ENCODE measurements at regions not wholly inside any gene's neighbourhood (a gene's known extent, or its start where the extent isn't known, plus 50 kb on each side); places are given as distances from the start of the nearest gene placed in this dataset.

GRCh38 chr6:25177500-25178028 is 101.6 kb upstream of the CARMIL1 start:
- no peak overlapping the region for H3K27ac ChIP-seq (ENCODE audit: low read depth in 1 of 2, low read length in 2 of 2)

More at GRCh38 chr6:25177500-25178028, 101.6 kb upstream of the CARMIL1 start:
- no peak for DNase-seq (ENCODE audit: low spot score)
- H3K4me1 ChIP-seq (ENCODE audit: control insufficient read depth in 4 of 4, insufficient read depth in 4 of 4, low read length in 3 of 4), result no peaks in the 10 kb centered on the region
- TF ChIP-seq ATF3 (IDR thresholded peaks at IDR 0.05) (no peak), CTCF (IDR thresholded peaks at IDR 0.05; ENCODE audit: low read depth, low read length, missing input control) (no peak), NR2F2 (IDR thresholded peaks at IDR 0.05) (no peak), HNF4A (conservative IDR thresholded peaks at IDR 0.05) (no peak), RXRA (IDR thresholded peaks at IDR 0.05) (no peak), GABPA (IDR thresholded peaks at IDR 0.05 in 1 of 2, conservative IDR thresholded peaks at IDR 0.05 in 1 of 2) (no peak), MAX (IDR thresholded peaks at IDR 0.05) (no peak), SP1 (IDR thresholded peaks at IDR 0.05) (no peak), EGR1 (IDR thresholded peaks at IDR 0.05; ENCODE audit: low read depth in 2 of 2) (no peak), TAF1 (conservative IDR thresholded peaks at IDR 0.05) (no peak), ZBTB33 (IDR thresholded peaks at IDR 0.05) (no peak), FOXA2 (IDR thresholded peaks at IDR 0.05) (no peak), RAD21 (IDR thresholded peaks at IDR 0.05) (no peak), REST (IDR thresholded peaks at IDR 0.05) (no peak), HNF4G (IDR thresholded peaks at IDR 0.05) (no peak), YY1 (IDR thresholded peaks at IDR 0.05) (no peak), FOXA1 (IDR thresholded peaks at IDR 0.05) (no peak), JUND (IDR thresholded peaks at IDR 0.05) (no peak)
- H3K36me3 ChIP-seq (ENCODE audit: control insufficient read depth in 4 of 4, insufficient read depth in 3 of 4, low read depth in 1 of 4, low read length in 3 of 4), result no peaks in the 10 kb centered on the region
- 93% methylated on average over 1 of the region's 1 CpG for WGBS
- H3K9ac ChIP-seq (ENCODE audit: low read depth in 1 of 2, low read length in 2 of 2), result no peak overlapping the region
- no peak overlapping the region for H3K4me3 ChIP-seq (ENCODE audit: low read depth in 1 of 3, low read length in 3 of 3)
- H3K9me3 ChIP-seq (ENCODE audit: control insufficient read depth in 4 of 4, low read length in 3 of 4), result no peaks in the 10 kb centered on the region
- H3K27me3 ChIP-seq (ENCODE audit: control insufficient read depth in 4 of 4, insufficient read depth in 4 of 4, low read length in 3 of 4), result no peaks in the 10 kb centered on the region

Data from liver (tissue), 8 donors.